CD4-positive, CD25-positive, alpha-beta regulatory T cell (primary cell): ENCODE measurements at regions not wholly inside any gene's neighbourhood (a gene's known extent, or its start where the extent isn't known, plus 50 kb on each side); places are given as distances from the start of the nearest gene placed in this dataset.

Experiments used
- ATAC-seq, 2 donors: fragments of 150-1000 bp; cut with Tn5 transposase; one replicate each; pipeline ENCODE4 v1.10.0; 2021; ENCODE audit warnings: low read depth in 2 of 2, moderate number of reproducible peaks in 2 of 2, moderate library complexity in 1 of 2
- DNase-seq, 3 donors: peaks; one replicate each; pipeline versions ENCODE4 v3.0.0 to v3.0.0-alpha.2; 2012 to 2022; ENCODE audit warnings: mixed read lengths in 1 of 3
- H3K27ac ChIP-seq: one replicate; pipeline ENCODE4 v1.7.0; 2013; ENCODE audit warnings: mild to moderate bottlenecking, low read length; ENCODE audit not compliant: insufficient read depth, poor library complexity, severe bottlenecking
- H3K27me3 ChIP-seq: one replicate; pipeline ENCODE4 v1.7.0; 2013; ENCODE audit warnings: low read length; ENCODE audit not compliant: control insufficient read depth, insufficient read depth
- H3K36me3 ChIP-seq: one replicate; pipeline ENCODE4 v1.7.0; 2013; ENCODE audit warnings: mild to moderate bottlenecking, low read length, moderate library complexity; ENCODE audit not compliant: control insufficient read depth, insufficient read depth
- H3K4me1 ChIP-seq: 2 replicates; pipeline ENCODE4 v1.7.0; 2013; ENCODE audit warnings: mild to moderate bottlenecking, low read length; ENCODE audit not compliant: insufficient read depth, control insufficient read depth, poor library complexity, severe bottlenecking
- H3K4me3 ChIP-seq: one replicate; pipeline ENCODE4 v1.7.0; 2013; ENCODE audit warnings: low read depth, mild to moderate bottlenecking, low read length, moderate library complexity
- H3K9me3 ChIP-seq, 2 experiments: 1 replicate in 1 of 2; 2 replicates in 1 of 2; pipeline ENCODE4 v1.7.0; 2013; ENCODE audit warnings: low read length in 2 of 2, mild to moderate bottlenecking in 1 of 2, moderate library complexity in 1 of 2; ENCODE audit not compliant: control insufficient read depth in 2 of 2
- H3K27ac Mint-ChIP-seq, 3 donors: one replicate each; pipeline ENCODE4 v1.8.0; 2020 to 2022; ENCODE audit warnings: mild to moderate bottlenecking in 3 of 3, mixed read lengths in 3 of 3, moderate library complexity in 2 of 3
- H3K27me3 Mint-ChIP-seq: one replicate; pipeline ENCODE4 v1.8.0; 2022; ENCODE audit warnings: mild to moderate bottlenecking, mixed read lengths
- H3K36me3 Mint-ChIP-seq: one replicate; pipeline ENCODE4 v1.8.0; 2020; ENCODE audit warnings: mixed read lengths
- H3K4me1 Mint-ChIP-seq, 4 donors: one replicate each; pipeline ENCODE4 v1.8.0; 2020 to 2022; ENCODE audit warnings: mixed read lengths in 4 of 4, mild to moderate bottlenecking in 1 of 4
- H3K4me3 Mint-ChIP-seq, 4 donors: one replicate each; pipeline ENCODE4 v1.8.0; 2020 to 2022; ENCODE audit warnings: mild to moderate bottlenecking in 4 of 4, mixed read lengths in 4 of 4, moderate library complexity in 3 of 4
- H3K9me3 Mint-ChIP-seq, 7 donors: one replicate each; pipeline ENCODE4 v1.8.0; 2020 to 2022; ENCODE audit warnings: mixed read lengths in 7 of 7, mild to moderate bottlenecking in 3 of 7, moderate library complexity in 2 of 7

DNA sequence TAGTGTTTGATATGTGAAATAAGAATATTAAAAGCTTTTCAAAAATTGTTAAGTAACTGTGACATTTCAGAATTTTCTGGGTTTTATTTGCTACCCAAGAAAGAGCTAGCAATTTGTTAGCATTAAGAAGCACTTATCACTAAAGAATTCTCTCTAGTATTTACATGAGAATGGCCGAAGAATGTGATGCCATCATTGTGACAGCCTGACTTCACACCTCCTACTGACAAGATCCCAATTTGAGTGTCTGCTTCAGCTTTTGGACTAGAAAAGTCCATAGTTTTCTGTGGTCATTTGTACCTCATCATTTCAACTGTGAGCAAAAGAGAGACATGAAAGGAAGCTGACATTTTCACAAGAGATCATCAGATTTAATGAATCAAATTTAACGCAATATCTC is 548.1 kb upstream of the AGTR1 start:
- no peak overlapping the region for H3K4me3 ChIP-seq
- no peaks in the 10 kb centered on the region for H3K36me3 Mint-ChIP-seq
- no peaks in the 10 kb centered on the region for H3K4me1 ChIP-seq
- peaks cover 0 to 4% (median 0%) of the 10 kb centered on the region in 7 donors for H3K9me3 Mint-ChIP-seq
- H3K27me3 ChIP-seq, result no peaks in the 10 kb centered on the region
- H3K27me3 Mint-ChIP-seq, result peaks cover 4% of the 10 kb centered on the region
- ATAC-seq (no peak), DNase-seq (no peak)
- no peak overlapping the region for H3K4me3 Mint-ChIP-seq
- H3K36me3 ChIP-seq, result no peaks in the 10 kb centered on the region
- no peak overlapping the region for H3K27ac Mint-ChIP-seq
- no peaks in the 10 kb centered on the region for H3K4me1 Mint-ChIP-seq
- no peak overlapping the region for H3K27ac ChIP-seq
- no peaks in the 10 kb centered on the region for H3K9me3 ChIP-seq

DNA sequence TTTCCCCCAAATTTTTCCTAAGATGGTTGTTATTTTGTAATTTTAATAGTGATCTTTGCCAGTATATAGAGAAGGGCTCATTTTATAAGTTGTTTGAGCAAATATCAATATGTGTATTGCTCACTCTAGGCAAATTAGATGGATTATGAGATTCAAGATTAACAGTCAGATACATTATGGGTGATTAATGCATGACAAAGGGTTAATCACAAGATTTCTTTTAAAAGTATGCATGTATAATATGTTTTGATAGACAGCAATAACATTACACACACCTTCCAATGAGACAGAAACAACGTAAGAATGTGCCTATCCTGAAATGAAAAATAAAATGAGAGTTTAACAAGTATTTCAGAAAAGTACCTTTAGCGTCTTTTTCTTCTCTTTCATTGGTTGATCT is 547.6 kb upstream of the AGTR1 start:
- no peaks in the 10 kb centered on the region for H3K9me3 ChIP-seq
- DNase-seq, result no peak
- peaks cover 4% of the 10 kb centered on the region for H3K27me3 Mint-ChIP-seq
- no peak overlapping the region for H3K27ac ChIP-seq
- no peaks in the 10 kb centered on the region for H3K36me3 ChIP-seq
- no peaks in the 10 kb centered on the region for H3K4me1 Mint-ChIP-seq
- H3K36me3 Mint-ChIP-seq, result no peaks in the 10 kb centered on the region
- no peaks in the 10 kb centered on the region for H3K4me1 ChIP-seq
- H3K4me3 ChIP-seq, result no peak overlapping the region
- no peak overlapping the region for H3K27ac Mint-ChIP-seq
- peaks cover 0 to 4% (median 0%) of the 10 kb centered on the region in 7 donors for H3K9me3 Mint-ChIP-seq
- no peak for ATAC-seq
- no peak overlapping the region for H3K4me3 Mint-ChIP-seq
- H3K27me3 ChIP-seq, result no peaks in the 10 kb centered on the region

DNA sequence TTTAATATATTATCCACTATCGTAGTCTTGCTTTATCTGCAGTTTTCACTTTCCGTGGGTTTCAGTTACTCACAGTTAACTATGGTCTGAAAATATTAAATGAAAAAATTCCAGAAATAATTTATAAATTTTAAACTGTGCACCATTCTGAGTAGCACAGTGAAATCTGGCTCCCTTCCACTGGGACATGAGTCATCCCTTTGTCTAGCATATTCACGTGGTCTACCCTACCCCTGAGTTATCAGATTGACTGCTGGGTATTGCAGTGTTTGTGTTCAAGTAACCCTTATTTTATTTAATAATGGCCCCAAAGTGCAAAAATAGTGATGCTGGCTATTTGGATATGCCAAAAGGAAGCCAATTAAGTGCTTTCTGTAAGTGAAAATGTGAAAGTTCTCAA is 539.5 kb upstream of the AGTR1 start:
- Mint-ChIP-seq H3K4me3 (no peak overlapping the region), H3K27me3 (no peaks in the 10 kb centered on the region), H3K9me3 (peaks cover 0 to 4% (median 0%) of the 10 kb centered on the region in 7 donors), H3K36me3 (no peaks in the 10 kb centered on the region), H3K4me1 (no peaks in the 10 kb centered on the region), H3K27ac (no peak overlapping the region)
- no peaks in the 10 kb centered on the region for H3K4me1 ChIP-seq
- no peaks in the 10 kb centered on the region for H3K36me3 ChIP-seq
- no peaks in the 10 kb centered on the region for H3K9me3 ChIP-seq
- H3K27ac ChIP-seq, result no peak overlapping the region
- no peaks in the 10 kb centered on the region for H3K27me3 ChIP-seq
- no peak overlapping the region for H3K4me3 ChIP-seq
- DNase-seq, result no peak
- no peak for ATAC-seq

DNA sequence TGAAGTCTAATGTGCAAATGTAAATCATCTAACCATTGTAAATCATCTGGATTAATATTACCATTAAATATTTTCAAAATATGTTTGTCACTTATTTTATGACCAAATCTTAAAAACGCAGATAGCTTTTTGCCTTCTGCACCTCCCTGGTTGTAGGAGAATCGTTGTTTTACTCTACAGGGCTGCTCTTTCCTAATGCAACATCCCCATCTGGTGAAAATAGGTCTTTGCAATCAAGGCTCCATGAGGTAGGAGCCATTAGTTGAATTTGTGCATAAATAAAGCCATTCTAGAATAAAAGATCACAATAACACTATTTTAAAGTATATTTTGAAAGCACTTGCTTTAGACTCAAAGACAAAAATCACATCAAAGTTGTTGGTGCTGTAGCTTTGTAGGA is 535.6 kb upstream of the AGTR1 start:
- Mint-ChIP-seq H3K27ac (no peak overlapping the region), H3K27me3 (no peaks in the 10 kb centered on the region), H3K4me1 (no peaks in the 10 kb centered on the region), H3K4me3 (no peak overlapping the region), H3K9me3 (peaks cover 0 to 4% (median 1%) of the 10 kb centered on the region in 7 donors), H3K36me3 (no peaks in the 10 kb centered on the region)
- no peaks in the 10 kb centered on the region for H3K4me1 ChIP-seq
- no peak overlapping the region for H3K27ac ChIP-seq
- no peak overlapping the region for H3K4me3 ChIP-seq
- H3K9me3 ChIP-seq, result no peaks in the 10 kb centered on the region
- no peaks in the 10 kb centered on the region for H3K27me3 ChIP-seq
- no peak for ATAC-seq
- DNase-seq, result no peak
- H3K36me3 ChIP-seq, result no peaks in the 10 kb centered on the region

DNA sequence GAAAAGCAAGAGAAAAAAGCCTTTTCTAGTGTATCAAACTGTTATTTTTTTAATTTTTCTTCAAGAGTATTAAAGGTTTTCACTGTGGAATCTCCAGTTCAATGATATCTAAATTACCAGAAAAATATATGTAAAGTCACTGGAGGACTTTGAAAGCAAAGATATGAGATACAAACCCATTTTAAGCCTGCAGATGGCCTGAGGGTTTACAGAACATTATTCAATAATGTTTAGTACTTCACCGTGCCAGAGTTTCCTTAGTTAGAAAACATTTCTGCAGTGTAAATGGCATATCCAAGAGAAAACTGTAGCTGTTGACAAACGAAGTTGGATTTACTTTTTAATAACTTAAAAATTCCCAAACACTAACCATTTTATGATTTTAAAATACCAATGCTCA is 529.4 kb upstream of the AGTR1 start:
- Histone ChIP-seq H3K4me3 (no peak overlapping the region), H3K27me3 (no peaks in the 10 kb centered on the region), H3K9me3 (no peaks in the 10 kb centered on the region), H3K27ac (no peak overlapping the region), H3K36me3 (no peaks in the 10 kb centered on the region), H3K4me1 (no peaks in the 10 kb centered on the region)
- Mint-ChIP-seq H3K4me1 (no peaks in the 10 kb centered on the region), H3K27ac (no peak overlapping the region), H3K9me3 (peaks cover 0 to 7% (median 1%) of the 10 kb centered on the region in 7 donors), H3K27me3 (no peaks in the 10 kb centered on the region), H3K36me3 (no peaks in the 10 kb centered on the region), H3K4me3 (no peak overlapping the region)
- DNase-seq, result no peak
- ATAC-seq, result no peak

DNA sequence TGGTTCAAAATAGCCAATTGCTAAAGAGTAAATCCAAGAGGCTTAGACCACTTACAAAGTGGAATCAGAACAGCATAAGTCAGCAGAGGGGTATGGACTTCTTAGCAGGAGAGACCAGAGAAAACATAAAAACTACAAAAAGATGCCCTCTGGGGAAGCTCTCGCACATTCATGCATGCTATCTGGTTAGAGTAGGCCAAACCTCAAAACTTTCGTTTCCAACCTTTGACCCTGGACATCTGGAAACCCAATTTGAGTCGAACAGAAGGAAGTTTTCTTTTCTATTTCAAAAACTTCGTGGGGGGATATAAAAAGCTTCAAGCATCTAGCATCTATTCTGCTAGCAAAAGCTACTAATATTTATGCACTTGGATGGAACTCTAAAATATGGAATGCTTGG is 523.9 kb upstream of the AGTR1 start:
- Histone ChIP-seq H3K4me1 (no peaks in the 10 kb centered on the region), H3K36me3 (no peaks in the 10 kb centered on the region), H3K9me3 (no peaks in the 10 kb centered on the region), H3K27me3 (no peaks in the 10 kb centered on the region), H3K4me3 (no peak overlapping the region), H3K27ac (no peak overlapping the region)
- H3K27ac Mint-ChIP-seq, result no peak overlapping the region
- DNase-seq (no peak), ATAC-seq (no peak)
- no peaks in the 10 kb centered on the region for H3K27me3 Mint-ChIP-seq
- no peak overlapping the region for H3K4me3 Mint-ChIP-seq
- no peaks in the 10 kb centered on the region for H3K36me3 Mint-ChIP-seq
- peaks cover 0 to 3% (median 0%) of the 10 kb centered on the region in 7 donors for H3K9me3 Mint-ChIP-seq
- no peaks in the 10 kb centered on the region for H3K4me1 Mint-ChIP-seq

DNA sequence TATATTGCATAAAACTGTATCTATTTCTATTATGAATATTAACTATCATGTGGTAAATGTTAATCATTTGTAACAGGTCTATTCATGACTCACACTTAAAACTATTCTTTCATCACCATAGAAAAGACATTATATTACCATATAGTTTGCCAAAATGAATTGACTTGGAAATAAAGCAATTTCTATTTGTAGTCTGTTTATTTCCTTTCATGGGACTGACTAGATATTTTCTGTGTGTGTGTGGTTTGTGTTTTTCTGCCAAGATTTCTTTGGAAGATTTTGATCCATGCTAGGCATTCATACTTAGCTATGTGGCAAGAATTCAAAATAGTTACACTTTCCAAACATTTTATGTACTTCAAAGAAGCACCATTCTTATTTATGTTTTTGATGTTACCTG is 522.5 kb upstream of the AGTR1 start:
- Mint-ChIP-seq H3K4me1 (no peaks in the 10 kb centered on the region), H3K9me3 (no peaks in the 10 kb centered on the region), H3K27me3 (no peaks in the 10 kb centered on the region), H3K4me3 (no peak overlapping the region), H3K27ac (no peak overlapping the region), H3K36me3 (no peaks in the 10 kb centered on the region)
- H3K27me3 ChIP-seq, result no peaks in the 10 kb centered on the region
- no peaks in the 10 kb centered on the region for H3K9me3 ChIP-seq
- no peak overlapping the region for H3K4me3 ChIP-seq
- no peak for DNase-seq
- H3K27ac ChIP-seq, result no peak overlapping the region
- no peak for ATAC-seq
- no peaks in the 10 kb centered on the region for H3K36me3 ChIP-seq
- H3K4me1 ChIP-seq, result no peaks in the 10 kb centered on the region

DNA sequence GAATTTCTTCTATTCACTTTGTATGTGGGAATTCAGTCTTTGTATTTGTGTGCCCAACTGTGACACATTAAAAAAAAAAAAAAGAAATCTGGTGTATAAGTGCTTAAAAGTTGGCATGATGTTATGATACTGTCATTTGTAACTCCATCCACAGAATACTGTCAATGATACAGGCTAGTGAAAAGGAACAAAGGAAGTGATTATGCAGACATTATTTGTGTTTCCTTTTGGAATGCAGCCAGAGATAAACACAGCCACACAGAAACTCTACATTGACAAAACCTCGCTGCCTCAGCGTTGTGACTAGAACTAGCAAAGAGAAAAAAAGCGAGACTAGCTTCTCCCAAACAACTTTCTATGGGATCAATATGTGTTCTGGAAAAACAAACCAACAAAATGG is 519.2 kb upstream of the AGTR1 start:
- H3K4me3 Mint-ChIP-seq, result no peak overlapping the region
- H3K27ac Mint-ChIP-seq, result no peak overlapping the region
- no peaks in the 10 kb centered on the region for H3K27me3 Mint-ChIP-seq
- no peak overlapping the region for H3K27ac ChIP-seq
- no peaks in the 10 kb centered on the region for H3K36me3 ChIP-seq
- no peaks in the 10 kb centered on the region for H3K4me1 ChIP-seq
- no peaks in the 10 kb centered on the region for H3K36me3 Mint-ChIP-seq
- H3K9me3 ChIP-seq, result no peaks in the 10 kb centered on the region
- H3K4me1 Mint-ChIP-seq, result no peaks in the 10 kb centered on the region
- H3K27me3 ChIP-seq, result no peaks in the 10 kb centered on the region
- DNase-seq, result no peak
- ATAC-seq, result no peak
- no peak overlapping the region for H3K4me3 ChIP-seq
- peaks cover 0 to 5% (median 0%) of the 10 kb centered on the region in 7 donors for H3K9me3 Mint-ChIP-seq
